ENCODE measurements at regions not wholly inside any gene's neighbourhood (a gene's known extent, or its start where the extent isn't known, plus 50 kb on each side); places are given as distances from the start of the nearest gene placed in this dataset.

GRCh38 chr9:80163889-80164288, 592.1 kb downstream of the TLE4 start:
- DNase-seq: no peak

GRCh38 chr9:80158554-80159170, 586.9 kb downstream of the TLE4 start:
- DNase-seq: no peak

GRCh38 chr9:80158131-80158530, 586.4 kb downstream of the TLE4 start:
- DNase-seq: no peak

- DNase-seq: no peak
Observed at GRCh38 chr9:80157561-80157983, 585.8 kb downstream of the TLE4 start.

- DNase-seq: no peak
Observed at GRCh38 chr9:80156756-80157472, 585.1 kb downstream of the TLE4 start.

GRCh38 chr9:80156262-80156661, 584.5 kb downstream of the TLE4 start:
- DNase-seq: no peak

GRCh38 chr9:80147866-80148265, 576.1 kb downstream of the TLE4 start:
- no peak for DNase-seq

- no peak for DNase-seq
Observed at GRCh38 chr9:80146466-80146865, 574.7 kb downstream of the TLE4 start.

GRCh38 chr9:80144856-80145255, 573.1 kb downstream of the TLE4 start:
- DNase-seq: no peak

GRCh38 chr9:80144406-80144805, 572.6 kb downstream of the TLE4 start:
- no peak for DNase-seq

GRCh38 chr9:80143899-80144298, 572.1 kb downstream of the TLE4 start:
- DNase-seq: no peak

GRCh38 chr9:80134487-80134886, 562.7 kb downstream of the TLE4 start:
- no peak for DNase-seq

GRCh38 chr9:80131627-80132026, 559.9 kb downstream of the TLE4 start:
- no peak for DNase-seq

- no peak for DNase-seq
Observed at GRCh38 chr9:80127920-80128319, 556.2 kb downstream of the TLE4 start.

- DNase-seq: no peak
Observed at GRCh38 chr9:80125731-80126264, 554.0 kb downstream of the TLE4 start.

GRCh38 chr9:80117031-80117430, 545.3 kb downstream of the TLE4 start:
- DNase-seq: no peak

GRCh38 chr9:80114241-80114640, 542.5 kb downstream of the TLE4 start:
- DNase-seq: no peak

- no peak for DNase-seq
Observed at GRCh38 chr9:80107931-80108660, 536.3 kb downstream of the TLE4 start.

GRCh38 chr9:80097476-80097875, 525.7 kb downstream of the TLE4 start:
- DNase-seq: no peak

GRCh38 chr9:80094176-80094771, 522.5 kb downstream of the TLE4 start:
- DNase-seq: no peak

- DNase-seq: no peak
Observed at GRCh38 chr9:80093695-80094094, 521.9 kb downstream of the TLE4 start.

GRCh38 chr9:80091526-80091925, 519.8 kb downstream of the TLE4 start:
- no peak for DNase-seq

GRCh38 chr9:80090317-80090716, 518.6 kb downstream of the TLE4 start:
- no peak for DNase-seq

Data from activated effector memory CD4-positive, alpha-beta T cell treated with Interleukin-2 at 50 U/mL for 16 hours (primary cell).